SK-N-MC (cell line): ENCODE measurements at regions not wholly inside any gene's neighbourhood (a gene's known extent, or its start where the extent isn't known, plus 50 kb on each side); places are given as distances from the start of the nearest gene placed in this dataset.

Source experiments
- EZH2 ChIP-seq: fragments of 200-600 bp; sonication (generic); IDR thresholded peaks from one replicate; pipeline ENCODE4 v1.6.1; 2017; ENCODE audit warnings: antibody characterized with exemption
- POLR2AphosphoS5 ChIP-seq: IDR thresholded peaks from 2 replicates; pipeline ENCODE4 v1.6.1; 2012; ENCODE audit warnings: mild to moderate bottlenecking, low read depth, low read length, borderline replicate concordance

- TF ChIP-seq EZH2 (no peak), POLR2AphosphoS5 (no peak)
Observed at GRCh38 chr15:66623801-66624453, 58.1 kb upstream of the LCTL start.
